ENCODE measurements at regions not wholly inside any gene's neighbourhood (a gene's known extent, or its start where the extent isn't known, plus 50 kb on each side); places are given as distances from the start of the nearest gene placed in this dataset.

- Histone ChIP-seq H3K4me3 (replicated peaks in 1 of 3; ENCODE audit: insufficient read depth in 1 of 3, low read depth in 1 of 3, low read length in 3 of 3) (no peak overlapping the region), H3K9ac (replicated peaks; ENCODE audit: extremely low read depth, insufficient read depth, low read length) (no peak overlapping the region), H3K36me3 (ENCODE audit: control insufficient read depth in 2 of 2, extremely low read depth in 1 of 2, insufficient read depth in 2 of 2, low read length in 2 of 2) (no peaks in the 10 kb centered on the region), H3K4me1 (ENCODE audit: control insufficient read depth, extremely low read depth, insufficient read depth, low read length) (no peaks in the 10 kb centered on the region), H3K9me3 (replicated peaks; ENCODE audit: control insufficient read depth, insufficient read depth, low read length) (no peaks in the 10 kb centered on the region), H3K4me2 (ENCODE audit: insufficient read depth, low read length) (no peak overlapping the region), H2AFZ (ENCODE audit: low read depth, low read length) (no peak overlapping the region), H3K79me2 (ENCODE audit: control insufficient read depth, insufficient read depth, low read length) (no peaks in the 10 kb centered on the region), H3K9me1 (replicated peaks; ENCODE audit: control insufficient read depth, extremely low read depth, insufficient read depth, low read length) (no peaks in the 10 kb centered on the region), H4K20me1 (replicated peaks; ENCODE audit: control insufficient read depth, extremely low read depth, insufficient read depth, low read length) (no peaks in the 10 kb centered on the region), H3K27ac (ENCODE audit: insufficient read depth, low read depth, low read length) (no peak overlapping the region), H3K27me3 (ENCODE audit: control insufficient read depth in 2 of 2, insufficient read depth in 2 of 2, low read length in 2 of 2) (no peaks in the 10 kb centered on the region)
- DNase-seq (ENCODE audit: low read depth, low spot score) (no peak), FAIRE-seq (no peak)
- intact Hi-C loops (cut with micrococcal nuclease) (no loop called here), dilution Hi-C loops (cut with MboI; ENCODE audit: extremely low pct_ligation_motif_present, low sequenced_read_pairs) (no loop called here)
- TF ChIP-seq POLR2AphosphoS5 (IDR thresholded peaks at IDR 0.05; ENCODE audit: insufficient read depth, low read depth, low read length), result no peak
- no peak for TF ChIP-seq EZH2 (IDR thresholded peaks at IDR 0.05; ENCODE audit: borderline replicate concordance, low read depth, low read length, severe bottlenecking)
- TF ChIP-seq CTCF (IDR thresholded peaks at IDR 0.05; ENCODE audit: extremely low read depth in 1 of 2, insufficient read depth in 1 of 2, low read depth in 1 of 2, low read length in 2 of 2), result no peak
- no peak for TF ChIP-seq POLR2A (IDR thresholded peaks at IDR 0.05; ENCODE audit: low read depth, low read length)
- no peak for TF ChIP-seq JUN (IDR thresholded peaks at IDR 0.05; ENCODE audit: borderline replicate concordance, insufficient read depth, insufficient read length, low read depth)
- no peak for TF ChIP-seq MAX (IDR thresholded peaks at IDR 0.05; ENCODE audit: insufficient read depth, insufficient read length)
- no peak for TF ChIP-seq GATA2 (IDR thresholded peaks at IDR 0.05; ENCODE audit: insufficient read depth, insufficient read length, low read depth, low read length)
- TF ChIP-seq FOS (IDR thresholded peaks at IDR 0.05; ENCODE audit: borderline replicate concordance, insufficient read depth, low read length), result no peak
- ChIA-PET POLR2A (no interaction called here), CTCF (no interaction called here)
- no TSS peak for BruUV-seq (replicated peaks)
These were observed 72.6 kb upstream of the SLC4A4 start for GRCh38 chr4:71266090-71266794.

Measured in endothelial cell of umbilical vein (primary cell).